ENCODE measurements at regions not wholly inside any gene's neighbourhood (a gene's known extent, or its start where the extent isn't known, plus 50 kb on each side); places are given as distances from the start of the nearest gene placed in this dataset.

DNA sequence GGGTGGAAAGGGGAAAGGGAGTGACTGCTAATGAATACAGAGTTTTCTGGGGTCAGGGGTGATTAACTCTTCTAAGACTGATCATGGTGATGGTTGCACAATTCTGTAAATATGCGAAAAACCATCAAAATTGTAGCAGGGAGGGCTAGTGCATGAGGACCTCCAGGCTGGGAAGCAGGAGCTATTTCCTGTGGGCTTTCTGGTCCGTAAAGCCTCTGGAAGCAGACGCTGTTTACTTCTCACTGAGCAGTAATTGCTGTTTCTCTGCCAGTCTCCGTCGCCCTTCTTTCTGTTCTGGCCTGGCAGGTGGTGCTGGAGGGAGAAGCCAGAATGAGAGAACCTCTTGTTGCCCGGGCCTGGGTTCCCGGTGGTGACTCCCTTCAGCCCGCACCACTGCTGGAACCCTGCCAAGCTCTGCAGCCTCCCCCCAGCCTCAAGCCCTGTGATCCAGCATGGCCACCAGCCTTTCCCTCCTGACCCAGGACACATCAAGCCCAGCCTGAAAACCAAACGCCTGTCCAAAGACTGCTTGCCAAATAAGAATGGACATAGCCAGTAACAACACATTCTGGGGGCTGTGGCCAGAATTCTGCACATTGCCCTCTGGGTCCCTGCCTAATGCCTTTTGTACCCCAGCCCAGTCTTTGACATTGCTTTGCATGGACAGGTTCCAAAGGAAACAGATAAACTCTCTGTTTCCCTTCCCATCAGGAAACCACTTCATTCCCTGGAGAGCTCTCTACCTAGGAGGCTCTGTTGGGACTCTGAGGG, 201.0 kb upstream of the NAV2 start:
- TF ChIP-seq EZH2 (IDR thresholded peaks at IDR 0.05; ENCODE audit: borderline replicate concordance, low read length) (no peak), CTCF (conservative IDR thresholded peaks at IDR 0.05 in 1 of 2, IDR thresholded peaks at IDR 0.05 in 1 of 2; ENCODE audit: extremely low read depth in 1 of 2, insufficient read depth in 1 of 2, low read depth in 1 of 2, low read length in 2 of 2) (no peak)
